ENCODE measurements at regions not wholly inside any gene's neighbourhood (a gene's known extent, or its start where the extent isn't known, plus 50 kb on each side); places are given as distances from the start of the nearest gene placed in this dataset.

- no peaks in the 10 kb centered on the region for H3K9me3 ChIP-seq (ENCODE audit: control insufficient read depth in 1 of 2, low read length in 2 of 2)
- no peak for DNase-seq
- H3K36me3 ChIP-seq (ENCODE audit: insufficient read depth, low read length), result no peaks in the 10 kb centered on the region
- H3K9me3 Mint-ChIP-seq, result peaks cover 0 to 2% (median 0%) of the 10 kb centered on the region in 8 donors
- H3K4me1 ChIP-seq (ENCODE audit: insufficient read depth, low read length), result no peaks in the 10 kb centered on the region
- no peaks in the 10 kb centered on the region for H3K27me3 Mint-ChIP-seq
- H3K4me3 ChIP-seq (ENCODE audit: low read length in 2 of 2), result no peak overlapping the region
- no peak overlapping the region for H3K27ac ChIP-seq (ENCODE audit: low read depth, low read length)
- ChIA-PET POLR2A (ENCODE audit: partially characterized antibody) (no interaction called here), CTCF (ENCODE audit: partially characterized antibody) (no interaction called here)
- no peaks in the 10 kb centered on the region for H3K36me3 Mint-ChIP-seq
- H3K27ac Mint-ChIP-seq, result no peak overlapping the region
- no peaks in the 10 kb centered on the region for H3K4me1 Mint-ChIP-seq
- H3K4me3 Mint-ChIP-seq, result no peak overlapping the region
- no peaks in the 10 kb centered on the region for H3K27me3 ChIP-seq (ENCODE audit: insufficient read depth, low read length)
- intact Hi-C loops (cut with micrococcal nuclease), result no loop called here
Observed at GRCh38 chr7:113783403-113783802, 135.4 kb downstream of the PPP1R3A start.

GRCh38 chr7:113775804-113776203 lies 143.0 kb downstream of the PPP1R3A start:
- Histone ChIP-seq H3K27me3 (ENCODE audit: insufficient read depth, low read length) (no peaks in the 10 kb centered on the region), H3K9me3 (ENCODE audit: control insufficient read depth in 1 of 2, low read length in 2 of 2) (no peaks in the 10 kb centered on the region), H3K4me3 (ENCODE audit: low read length in 2 of 2) (no peak overlapping the region), H3K36me3 (ENCODE audit: insufficient read depth, low read length) (no peaks in the 10 kb centered on the region), H3K27ac (ENCODE audit: low read depth, low read length) (no peak overlapping the region), H3K4me1 (ENCODE audit: insufficient read depth, low read length) (no peaks in the 10 kb centered on the region)
- Mint-ChIP-seq H3K27ac (no peak overlapping the region), H3K4me3 (no peak overlapping the region), H3K4me1 (no peaks in the 10 kb centered on the region), H3K36me3 (no peaks in the 10 kb centered on the region), H3K27me3 (peaks cover 0 to 1% of the 10 kb centered on the region in 2 donors), H3K9me3 (no peaks in the 10 kb centered on the region)
- ChIA-PET POLR2A (ENCODE audit: partially characterized antibody) (no interaction called here), CTCF (ENCODE audit: partially characterized antibody) (no interaction called here)
- intact Hi-C loops (cut with micrococcal nuclease), result no loop called here
- no peak for DNase-seq

- intact Hi-C loops (cut with micrococcal nuclease), result no loop called here
- ChIA-PET POLR2A (ENCODE audit: partially characterized antibody) (no interaction called here), CTCF (ENCODE audit: partially characterized antibody) (no interaction called here)
- H3K27me3 ChIP-seq (ENCODE audit: insufficient read depth, low read length), result no peaks in the 10 kb centered on the region
- Mint-ChIP-seq H3K27ac (no peak overlapping the region), H3K36me3 (no peaks in the 10 kb centered on the region), H3K27me3 (peaks cover 0 to 1% of the 10 kb centered on the region in 2 donors), H3K9me3 (no peaks in the 10 kb centered on the region), H3K4me3 (no peak overlapping the region), H3K4me1 (no peaks in the 10 kb centered on the region)
- DNase-seq, result no peak
- H3K27ac ChIP-seq (ENCODE audit: low read depth, low read length), result no peak overlapping the region
- no peaks in the 10 kb centered on the region for H3K36me3 ChIP-seq (ENCODE audit: insufficient read depth, low read length)
- no peaks in the 10 kb centered on the region for H3K4me1 ChIP-seq (ENCODE audit: insufficient read depth, low read length)
- H3K9me3 ChIP-seq (ENCODE audit: control insufficient read depth in 1 of 2, low read length in 2 of 2), result no peaks in the 10 kb centered on the region
- H3K4me3 ChIP-seq (ENCODE audit: low read length in 2 of 2), result no peak overlapping the region
Observed at GRCh38 chr7:113775401-113775800, 143.4 kb downstream of the PPP1R3A start.

- H3K9me3 ChIP-seq (ENCODE audit: control insufficient read depth in 1 of 2, low read length in 2 of 2), result no peaks in the 10 kb centered on the region
- intact Hi-C loops (cut with micrococcal nuclease), result no loop called here
- Mint-ChIP-seq H3K9me3 (no peaks in the 10 kb centered on the region), H3K27me3 (peaks cover 0 to 1% of the 10 kb centered on the region in 2 donors), H3K4me1 (no peaks in the 10 kb centered on the region), H3K27ac (no peak overlapping the region), H3K36me3 (no peaks in the 10 kb centered on the region), H3K4me3 (no peak overlapping the region)
- no peak overlapping the region for H3K27ac ChIP-seq (ENCODE audit: low read depth, low read length)
- CTCF ChIA-PET (ENCODE audit: partially characterized antibody), result no interaction called here
- H3K4me1 ChIP-seq (ENCODE audit: insufficient read depth, low read length), result no peaks in the 10 kb centered on the region
- H3K27me3 ChIP-seq (ENCODE audit: insufficient read depth, low read length), result no peaks in the 10 kb centered on the region
- H3K4me3 ChIP-seq (ENCODE audit: low read length in 2 of 2), result no peak overlapping the region
- POLR2A ChIA-PET (ENCODE audit: partially characterized antibody), result no interaction called here
- H3K36me3 ChIP-seq (ENCODE audit: insufficient read depth, low read length), result no peaks in the 10 kb centered on the region
- DNase-seq, result no peak
Observed at GRCh38 chr7:113774182-113774807, 144.5 kb downstream of the PPP1R3A start.

GRCh38 chr7:113770146-113770738 lies 148.6 kb downstream of the PPP1R3A start:
- no peak overlapping the region for H3K27ac Mint-ChIP-seq
- H3K4me1 ChIP-seq (ENCODE audit: insufficient read depth, low read length), result no peaks in the 10 kb centered on the region
- H3K4me3 Mint-ChIP-seq, result no peak overlapping the region
- H3K27me3 Mint-ChIP-seq, result no peaks in the 10 kb centered on the region
- no peak for DNase-seq
- H3K4me1 Mint-ChIP-seq, result no peaks in the 10 kb centered on the region
- intact Hi-C loops (cut with micrococcal nuclease), result no loop called here
- H3K9me3 ChIP-seq (ENCODE audit: control insufficient read depth in 1 of 2, low read length in 2 of 2), result no peaks in the 10 kb centered on the region
- H3K9me3 Mint-ChIP-seq, result no peaks in the 10 kb centered on the region
- ChIA-PET POLR2A (ENCODE audit: partially characterized antibody) (no interaction called here), CTCF (ENCODE audit: partially characterized antibody) (no interaction called here)
- H3K36me3 Mint-ChIP-seq, result no peaks in the 10 kb centered on the region
- no peaks in the 10 kb centered on the region for H3K36me3 ChIP-seq (ENCODE audit: insufficient read depth, low read length)
- H3K27me3 ChIP-seq (ENCODE audit: insufficient read depth, low read length), result no peaks in the 10 kb centered on the region
- no peak overlapping the region for H3K4me3 ChIP-seq (ENCODE audit: low read length in 2 of 2)
- no peak overlapping the region for H3K27ac ChIP-seq (ENCODE audit: low read depth, low read length)

- H3K27ac ChIP-seq (ENCODE audit: low read depth, low read length), result no peak overlapping the region
- H3K4me1 Mint-ChIP-seq, result no peaks in the 10 kb centered on the region
- ChIA-PET CTCF (ENCODE audit: partially characterized antibody) (no interaction called here), POLR2A (ENCODE audit: partially characterized antibody) (no interaction called here)
- no peaks in the 10 kb centered on the region for H3K27me3 Mint-ChIP-seq
- H3K9me3 Mint-ChIP-seq, result no peaks in the 10 kb centered on the region
- H3K27me3 ChIP-seq (ENCODE audit: insufficient read depth, low read length), result no peaks in the 10 kb centered on the region
- H3K4me3 Mint-ChIP-seq, result no peak overlapping the region
- no peaks in the 10 kb centered on the region for H3K36me3 Mint-ChIP-seq
- no peak overlapping the region for H3K4me3 ChIP-seq (ENCODE audit: low read length in 2 of 2)
- H3K36me3 ChIP-seq (ENCODE audit: insufficient read depth, low read length), result no peaks in the 10 kb centered on the region
- H3K4me1 ChIP-seq (ENCODE audit: insufficient read depth, low read length), result no peaks in the 10 kb centered on the region
- no peak for DNase-seq
- H3K9me3 ChIP-seq (ENCODE audit: control insufficient read depth in 1 of 2, low read length in 2 of 2), result no peaks in the 10 kb centered on the region
- intact Hi-C loops (cut with micrococcal nuclease), result no loop called here
- H3K27ac Mint-ChIP-seq, result no peak overlapping the region
Observed at GRCh38 chr7:113768387-113768786, 150.4 kb downstream of the PPP1R3A start.

GRCh38 chr7:113764401-113765035 lies 154.3 kb downstream of the PPP1R3A start:
- no peaks in the 10 kb centered on the region for H3K4me1 Mint-ChIP-seq
- no peak for DNase-seq
- H3K4me3 Mint-ChIP-seq, result no peak overlapping the region

More at GRCh38 chr7:113764401-113765035, 154.3 kb downstream of the PPP1R3A start:
- ChIA-PET POLR2A (ENCODE audit: partially characterized antibody) (no interaction called here), CTCF (ENCODE audit: partially characterized antibody) (no interaction called here)
- Histone ChIP-seq H3K4me3 (ENCODE audit: low read length in 2 of 2) (no peak overlapping the region), H3K27ac (ENCODE audit: low read depth, low read length) (no peak overlapping the region), H3K9me3 (ENCODE audit: control insufficient read depth in 1 of 2, low read length in 2 of 2) (no peaks in the 10 kb centered on the region), H3K36me3 (ENCODE audit: insufficient read depth, low read length) (no peaks in the 10 kb centered on the region), H3K4me1 (ENCODE audit: insufficient read depth, low read length) (no peaks in the 10 kb centered on the region), H3K27me3 (ENCODE audit: insufficient read depth, low read length) (no peaks in the 10 kb centered on the region)
- Mint-ChIP-seq H3K9me3 (peaks cover 0 to 1% (median 0%) of the 10 kb centered on the region in 8 donors), H3K27ac (no peak overlapping the region), H3K36me3 (no peaks in the 10 kb centered on the region), H3K27me3 (no peaks in the 10 kb centered on the region)
- intact Hi-C loops (cut with micrococcal nuclease), result no loop called here

Measured in CD4-positive, alpha-beta memory T cell (primary cell).